Ovary (tissue), 7 donors: ENCODE measurements at regions not wholly inside any gene's neighbourhood (a gene's known extent, or its start where the extent isn't known, plus 50 kb on each side); places are given as distances from the start of the nearest gene placed in this dataset.

Experiments
- DNase-seq, 5 donors: peaks; one replicate each; pipeline ENCODE4 v3.0.0-alpha.2; 2019 to 2020
- H3K27ac ChIP-seq, 2 donors: fragments of 200-600 bp; one replicate each; pipeline versions ENCODE4 v1.5.1 to v1.8.0; 2019 to 2022
- H3K27me3 ChIP-seq: fragments of 200-600 bp; one replicate; pipeline ENCODE4 v1.8.0; 2022
- H3K36me3 ChIP-seq: fragments of 200-600 bp; sonication (generic); one replicate; pipeline ENCODE4 v1.5.1; 2019
- H3K4me1 ChIP-seq: one replicate; pipeline ENCODE4 v1.8.1; 2013; ENCODE audit warnings: mild to moderate bottlenecking, moderate library complexity; ENCODE audit not compliant: insufficient read depth
- H3K4me3 ChIP-seq: fragments of 200-600 bp; sonication (generic); one replicate; pipeline ENCODE4 v1.5.1; 2017
- H3K9me3 ChIP-seq, 2 donors: fragments of 200-600 bp in 1 of 2; sonication (generic) in 1 of 2; one replicate each; pipeline versions ENCODE4 v1.5.1 to v1.8.1; 2013 to 2019; ENCODE audit warnings: mild to moderate bottlenecking in 1 of 2, moderate library complexity in 1 of 2
- CTCF ChIP-seq, 3 donors: fragments of 450-650 bp in 2 of 3; fragments of 200-600 bp in 1 of 3; IDR thresholded peaks; one replicate each; pipeline versions ENCODE4 v1.5.1 to v1.8.0; 2016 to 2022; ENCODE audit warnings: antibody characterized with exemption in 3 of 3, mild to moderate bottlenecking in 1 of 3
- EP300 ChIP-seq: sonication (generic); formaldehyde crosslinking; IDR thresholded peaks from one replicate; pipeline ENCODE4 v1.6.1; 2017; ENCODE audit warnings: antibody characterized with exemption
- POLR2A ChIP-seq: fragments of 450-650 bp; IDR thresholded peaks from one replicate; pipeline ENCODE4 v1.6.1; 2017; ENCODE audit warnings: antibody characterized with exemption, mild to moderate bottlenecking, moderate library complexity
- WGBS, 3 donors: extraction: QIAGEN DNeasy Blood & Tissue Kit in 1 of 3; methylation state at CpG; one replicate each; pipeline versions ENCODE4 v1.1.5 to v1.1.7; 2013 to 2017; 5-methylcytosine and 5-hydroxymethylcytosine counted together
- intact Hi-C, 4 donors: fragments of 100-400 bp; cut with DNase I; formaldehyde crosslinking; loops; one replicate each; pipeline versions ENCODE4 v1.11.0 to v1.15.1; 2022 to 2023
- donor health status: DM: no; HTN: no; CAD: no; lungs with moderate emphysema.
- donor health status: DM: no; HTN: no; CAD: no.
- donor health status: Bipolar disorder and iron deficiency.
- donor health status: DM: no; HTN: no; CAD: no.
- donor health status: DM: yes; HTN: yes; CAD: no.

- Histone ChIP-seq H3K9me3 (no peaks in the 10 kb centered on the region), H3K27ac (peak overlapping the region; percentile 59 to 87), H3K36me3 (no peaks in the 10 kb centered on the region), H3K4me1 (no peaks in the 10 kb centered on the region), H3K27me3 (no peaks in the 10 kb centered on the region), H3K4me3 (peak overlapping the region; percentile 57)
- peak; percentile 99 to 100 (median 100) for DNase-seq
- no peak for TF ChIP-seq EP300
- peak in 2 of 3 donors; percentile 40 to 66 for TF ChIP-seq CTCF (IDR thresholded peaks at IDR 0.05)
- peak; percentile 58 for TF ChIP-seq POLR2A
- intact Hi-C loops: no loop called here
- WGBS, 3 donors: 1% methylated on average over 47 to 48 of the region's 48 CpGs
These were observed 110.5 kb upstream of the SLC25A33 start for GRCh38 chr1:9428601-9429341.

- peak overlapping the region; percentile 57 for H3K4me3 ChIP-seq
- H3K27me3 ChIP-seq: no peaks in the 10 kb centered on the region
- TF ChIP-seq EP300 (no peak), POLR2A (no peak), CTCF (IDR thresholded peaks at IDR 0.05) (no peak)
- DNase-seq: no peak
- no peaks in the 10 kb centered on the region for H3K36me3 ChIP-seq
- H3K4me1 ChIP-seq: no peaks in the 10 kb centered on the region
- no peaks in the 10 kb centered on the region for H3K9me3 ChIP-seq
- intact Hi-C loops: no loop called here
- 2 to 5% (median 5%) methylated on average over 6 of the region's 6 CpGs for WGBS, 3 donors
- H3K27ac ChIP-seq: peak overlapping the region; percentile 50 to 87
These were observed 109.9 kb upstream of the SLC25A33 start for GRCh38 chr1:9429342-9429711.

GRCh38 chr1:9434247-9435152, 104.8 kb upstream of the SLC25A33 start:
- H3K9me3 ChIP-seq: no peaks in the 10 kb centered on the region
- peaks cover 11% of the 10 kb centered on the region for H3K4me1 ChIP-seq
- intact Hi-C loops: loop anchor here in 2 of 4 donors (10.0 kb wide), 1 partner anchor 60 kb away; no protein-coding TSS in a partner anchor
- no peaks in the 10 kb centered on the region for H3K27me3 ChIP-seq
- DNase-seq: no peak
- no peak overlapping the region for H3K27ac ChIP-seq
- H3K36me3 ChIP-seq: no peaks in the 10 kb centered on the region
- TF ChIP-seq EP300: no peak
- H3K4me3 ChIP-seq: no peak overlapping the region
- WGBS, 3 donors: 54 to 82% (median 81%) methylated on average over 11 of the region's 11 CpGs

- 35 to 52% (median 47%) methylated on average over 4 of the region's 4 CpGs for WGBS, 3 donors
- no peaks in the 10 kb centered on the region for H3K36me3 ChIP-seq
- H3K9me3 ChIP-seq: no peaks in the 10 kb centered on the region
- intact Hi-C loops: loop anchor here in 2 of 4 donors (10.0 kb wide), 1 partner anchor 60 kb away; no protein-coding TSS in a partner anchor
- H3K27me3 ChIP-seq: no peaks in the 10 kb centered on the region
- no peak overlapping the region for H3K27ac ChIP-seq
- H3K4me1 ChIP-seq: peaks cover 11% of the 10 kb centered on the region
- no peak for DNase-seq
- TF ChIP-seq EP300 (no peak), POLR2A (no peak), CTCF (IDR thresholded peaks at IDR 0.05) (no peak)
- H3K4me3 ChIP-seq: no peak overlapping the region
These were observed 104.1 kb upstream of the SLC25A33 start for GRCh38 chr1:9435153-9435636.
